GM23338 (cell line): ENCODE measurements at regions not wholly inside any gene's neighbourhood (a gene's known extent, or its start where the extent isn't known, plus 50 kb on each side); places are given as distances from the start of the nearest gene placed in this dataset.

Source experiments
- CTCF ChIP-seq, 2 experiments: fragments of 200-600 bp in 1 of 2; sonication (generic) in 1 of 2; conservative IDR thresholded peaks; 2 replicates each; pipeline versions ENCODE4 v1.5.1 to v1.6.1; 2016 to 2017; ENCODE audit warnings: antibody characterized with exemption in 2 of 2, low read depth in 2 of 2, mild to moderate bottlenecking in 2 of 2, moderate library complexity in 1 of 2
- EZH2 ChIP-seq: fragments of 200-600 bp; sonication (generic); IDR thresholded peaks from one replicate; pipeline ENCODE4 v1.8.0; 2017; ENCODE audit warnings: antibody characterized with exemption, mild to moderate bottlenecking, low read depth; ENCODE audit not compliant: unreplicated experiment
- EZH2phosphoT487 ChIP-seq: fragments of 200-600 bp; sonication (generic); IDR thresholded peaks from one replicate; pipeline ENCODE4 v1.8.1; 2018; ENCODE audit warnings: antibody characterized with exemption; ENCODE audit not compliant: unreplicated experiment
- POLR2AphosphoS5 ChIP-seq: IDR thresholded peaks from 2 replicates; pipeline ENCODE4 v1.6.1; 2016; ENCODE audit warnings: antibody characterized with exemption, low read depth

GRCh38 chr6:25006075-25006474, 70.3 kb upstream of the RIPOR2 start:
- TF ChIP-seq EZH2 = no peak
- TF ChIP-seq CTCF (conservative IDR thresholded peaks at IDR 0.05; ENCODE audit: low read depth in 2 of 2) = no peak
- no peak for TF ChIP-seq EZH2phosphoT487
- TF ChIP-seq POLR2AphosphoS5 = no peak
